SK-N-SH (cell line): ENCODE measurements at regions not wholly inside any gene's neighbourhood (a gene's known extent, or its start where the extent isn't known, plus 50 kb on each side); places are given as distances from the start of the nearest gene placed in this dataset.

Experiments used
- CHD2 ChIP-seq: fragments of 150-350 bp; IDR thresholded peaks from 2 replicates; pipeline ENCODE4 v1.6.1; 2018; ENCODE audit warnings: low read length; ENCODE audit not compliant: partially characterized antibody
- CTCF ChIP-seq: fragments of 200-600 bp; sonication (generic); IDR thresholded peaks from 2 replicates; pipeline ENCODE4 v1.6.1; 2017; ENCODE audit warnings: antibody characterized with exemption, mild to moderate bottlenecking, moderate library complexity
- EP300 ChIP-seq, 2 experiments: IDR thresholded peaks; 2 replicates each; pipeline versions ENCODE4 v1.4.0 to v1.6.1; 2012; ENCODE audit warnings: borderline replicate concordance in 1 of 2, low read depth in 1 of 2, low read length in 1 of 2
- EZH2phosphoT487 ChIP-seq: fragments of 200-600 bp; sonication (generic); IDR thresholded peaks from 2 replicates; pipeline ENCODE4 v1.6.1; 2017; ENCODE audit warnings: low read depth, mixed run types, mild to moderate bottlenecking, antibody characterized with exemption, moderate library complexity, borderline replicate concordance
- FOXM1 ChIP-seq: IDR thresholded peaks from 2 replicates; pipeline ENCODE4 v1.4.0; 2012; ENCODE audit warnings: low read depth, mild to moderate bottlenecking
- JUND ChIP-seq: IDR thresholded peaks from 2 replicates; pipeline ENCODE4 v1.4.0; 2012
- MAX ChIP-seq: IDR thresholded peaks from 2 replicates; pipeline ENCODE4 v1.4.0; 2012; ENCODE audit warnings: low read depth
- NFIC ChIP-seq: IDR thresholded peaks from 2 replicates; pipeline ENCODE4 v1.4.0; 2012; ENCODE audit warnings: borderline replicate concordance
- RAD21 ChIP-seq: IDR thresholded peaks from 2 replicates; pipeline ENCODE4 v1.6.1; 2012; ENCODE audit warnings: mild to moderate bottlenecking, low read length
- TCF12 ChIP-seq: IDR thresholded peaks from 2 replicates; pipeline ENCODE4 v1.4.0; 2012

- no peak for TF ChIP-seq MAX
- no peak for TF ChIP-seq CTCF
- TF ChIP-seq FOXM1: no peak
- no peak for TF ChIP-seq JUND
- TF ChIP-seq EZH2phosphoT487: no peak
- no peak for TF ChIP-seq RAD21
- TF ChIP-seq EP300 (IDR thresholded peaks at IDR 0.05; ENCODE audit: borderline replicate concordance in 1 of 2, low read depth in 1 of 2, low read length in 1 of 2): no peak
- TF ChIP-seq NFIC: no peak
- no peak for TF ChIP-seq CHD2
- no peak for TF ChIP-seq TCF12
Observed at GRCh38 chr6:165976684-165977083, 191.0 kb downstream of the TBXT start.
